ENCODE measurements at regions not wholly inside any gene's neighbourhood (a gene's known extent, or its start where the extent isn't known, plus 50 kb on each side); places are given as distances from the start of the nearest gene placed in this dataset.

DNA sequence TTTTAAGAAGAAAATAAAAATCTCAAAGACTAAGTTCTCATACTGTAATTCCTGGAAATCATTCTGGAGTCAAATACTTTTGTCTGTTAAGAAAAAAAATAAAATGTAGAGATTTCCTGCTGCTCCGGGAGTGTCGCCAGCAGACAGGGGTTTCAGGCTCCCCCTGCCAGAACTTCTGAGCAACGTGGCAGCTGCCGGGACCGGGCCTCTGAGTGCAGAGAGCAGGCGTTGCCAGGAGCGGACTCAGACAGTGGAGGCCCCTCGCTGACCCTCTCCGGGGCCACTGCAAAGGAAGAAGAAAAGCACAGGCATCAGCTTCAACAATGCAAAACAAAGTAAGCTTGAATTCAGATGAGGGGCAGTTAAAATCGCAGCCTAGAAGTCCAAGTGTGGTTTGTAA is 95.5 kb downstream of the THBS2 start:
- H3K27ac ChIP-seq (ENCODE audit: low read depth in 1 of 2, low read length in 2 of 2), result peak overlapping the region; percentile 42 to 54

GRCh38 chr6:169157197-169158148 is 96.2 kb downstream of the THBS2 start:
- 80% methylated on average over 22 of the region's 22 CpGs for WGBS
- Histone ChIP-seq H3K9ac (ENCODE audit: low read depth in 1 of 2, low read length in 2 of 2) (no peak overlapping the region), H3K9me3 (ENCODE audit: control insufficient read depth in 4 of 4, low read length in 3 of 4) (no peaks in the 10 kb centered on the region), H3K36me3 (ENCODE audit: control insufficient read depth in 4 of 4, insufficient read depth in 3 of 4, low read depth in 1 of 4, low read length in 3 of 4) (no peaks in the 10 kb centered on the region), H3K4me3 (ENCODE audit: low read depth in 1 of 3, low read length in 3 of 3) (no peak overlapping the region), H3K27ac (ENCODE audit: low read depth in 1 of 2, low read length in 2 of 2) (peak overlapping the region; percentile 45 to 46), H3K27me3 (ENCODE audit: control insufficient read depth in 4 of 4, insufficient read depth in 4 of 4, low read length in 3 of 4) (no peaks in the 10 kb centered on the region), H3K4me1 (ENCODE audit: control insufficient read depth in 4 of 4, insufficient read depth in 4 of 4, low read length in 3 of 4) (no peaks in the 10 kb centered on the region)
- DNase-seq (ENCODE audit: low spot score), result peak; percentile 26
- TF ChIP-seq JUND (IDR thresholded peaks at IDR 0.05) (no peak), EGR1 (IDR thresholded peaks at IDR 0.05; ENCODE audit: low read depth in 2 of 2) (no peak), FOXA2 (IDR thresholded peaks at IDR 0.05) (no peak), RAD21 (IDR thresholded peaks at IDR 0.05) (no peak), MAX (IDR thresholded peaks at IDR 0.05) (no peak), YY1 (IDR thresholded peaks at IDR 0.05) (no peak), SP1 (IDR thresholded peaks at IDR 0.05) (no peak), GABPA (IDR thresholded peaks at IDR 0.05 in 1 of 2, conservative IDR thresholded peaks at IDR 0.05 in 1 of 2) (no peak), HNF4A (conservative IDR thresholded peaks at IDR 0.05) (no peak), FOXA1 (IDR thresholded peaks at IDR 0.05) (no peak), CTCF (IDR thresholded peaks at IDR 0.05; ENCODE audit: low read depth, low read length, missing input control) (no peak), NR2F2 (IDR thresholded peaks at IDR 0.05) (no peak)
- TF ChIP-seq, protein P1, sequence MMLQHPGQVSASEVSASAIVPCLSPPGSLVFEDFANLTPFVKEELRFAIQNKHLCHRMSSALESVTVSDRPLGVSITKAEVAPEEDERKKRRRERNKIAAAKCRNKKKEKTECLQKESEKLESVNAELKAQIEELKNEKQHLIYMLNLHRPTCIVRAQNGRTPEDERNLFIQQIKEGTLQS (IDR thresholded peaks at IDR 0.05), result no peak

More for the DNA sequence above, 95.5 kb downstream of the THBS2 start:
- H3K4me3 ChIP-seq (ENCODE audit: low read depth in 1 of 3, low read length in 3 of 3), result no peak overlapping the region
- no peaks in the 10 kb centered on the region for H3K27me3 ChIP-seq (ENCODE audit: control insufficient read depth in 4 of 4, insufficient read depth in 4 of 4, low read length in 3 of 4)
- 52% methylated on average over 10 of the region's 10 CpGs for WGBS
- no peaks in the 10 kb centered on the region for H3K9me3 ChIP-seq (ENCODE audit: control insufficient read depth in 4 of 4, low read length in 3 of 4)
- H3K36me3 ChIP-seq (ENCODE audit: control insufficient read depth in 4 of 4, insufficient read depth in 3 of 4, low read depth in 1 of 4, low read length in 3 of 4), result no peaks in the 10 kb centered on the region
- no peaks in the 10 kb centered on the region for H3K4me1 ChIP-seq (ENCODE audit: control insufficient read depth in 4 of 4, insufficient read depth in 4 of 4, low read length in 3 of 4)
- peak; percentile 32 for DNase-seq (ENCODE audit: low spot score)
- no peak overlapping the region for H3K9ac ChIP-seq (ENCODE audit: low read depth in 1 of 2, low read length in 2 of 2)
- TF ChIP-seq REST (IDR thresholded peaks at IDR 0.05), result no peak
- no peak for TF ChIP-seq SP1 (IDR thresholded peaks at IDR 0.05)
- TF ChIP-seq, protein P1 (IDR thresholded peaks at IDR 0.05), result no peak
- no peak for TF ChIP-seq RXRA (IDR thresholded peaks at IDR 0.05)
- TF ChIP-seq, protein P2, sequence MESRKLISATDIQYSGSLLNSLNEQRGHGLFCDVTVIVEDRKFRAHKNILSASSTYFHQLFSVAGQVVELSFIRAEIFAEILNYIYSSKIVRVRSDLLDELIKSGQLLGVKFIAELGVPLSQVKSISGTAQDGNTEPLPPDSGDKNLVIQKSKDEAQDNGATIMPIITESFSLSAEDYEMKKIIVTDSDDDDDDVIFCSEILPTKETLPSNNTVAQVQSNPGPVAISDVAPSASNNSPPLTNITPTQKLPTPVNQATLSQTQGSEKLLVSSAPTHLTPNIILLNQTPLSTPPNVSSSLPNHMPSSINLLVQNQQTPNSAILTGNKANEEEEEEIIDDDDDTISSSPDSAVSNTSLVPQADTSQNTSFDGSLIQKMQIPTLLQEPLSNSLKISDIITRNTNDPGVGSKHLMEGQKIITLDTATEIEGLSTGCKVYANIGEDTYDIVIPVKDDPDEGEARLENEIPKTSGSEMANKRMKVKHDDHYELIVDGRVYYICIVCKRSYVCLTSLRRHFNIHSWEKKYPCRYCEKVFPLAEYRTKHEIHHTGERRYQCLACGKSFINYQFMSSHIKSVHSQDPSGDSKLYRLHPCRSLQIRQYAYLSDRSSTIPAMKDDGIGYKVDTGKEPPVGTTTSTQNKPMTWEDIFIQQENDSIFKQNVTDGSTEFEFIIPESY (IDR thresholded peaks at IDR 0.05), result no peak
- TF ChIP-seq FOXA2 (IDR thresholded peaks at IDR 0.05), result no peak
- TF ChIP-seq TAF1 (conservative IDR thresholded peaks at IDR 0.05), result no peak

All from liver (tissue), 8 donors.